ENCODE measurements at regions not wholly inside any gene's neighbourhood (a gene's known extent, or its start where the extent isn't known, plus 50 kb on each side); places are given as distances from the start of the nearest gene placed in this dataset.

GRCh38 chr6:105573138-105573537, 170.3 kb upstream of the PREP start:
- Histone ChIP-seq H3K27me3 (ENCODE audit: control insufficient read depth, insufficient read depth, low read length) (no peaks in the 10 kb centered on the region), H3K36me3 (ENCODE audit: control insufficient read depth, insufficient read depth, low read length) (no peaks in the 10 kb centered on the region), H3K4me3 (ENCODE audit: low read depth, low read length) (no peak overlapping the region)
- no peak for DNase-seq (ENCODE audit: low read depth)
- no peak for TF ChIP-seq CTCF (IDR thresholded peaks at IDR 0.05; ENCODE audit: insufficient read depth, low read length, poor library complexity, severe bottlenecking)

- H3K36me3 ChIP-seq (ENCODE audit: control insufficient read depth, insufficient read depth, low read length), result no peaks in the 10 kb centered on the region
- TF ChIP-seq CTCF (IDR thresholded peaks at IDR 0.05; ENCODE audit: insufficient read depth, low read length, poor library complexity, severe bottlenecking), result no peak
- no peak for DNase-seq (ENCODE audit: low read depth)
- H3K4me3 ChIP-seq (ENCODE audit: low read depth, low read length), result no peak overlapping the region
- H3K27me3 ChIP-seq (ENCODE audit: control insufficient read depth, insufficient read depth, low read length), result no peaks in the 10 kb centered on the region
These were observed 167.5 kb upstream of the PREP start for GRCh38 chr6:105570416-105570815.

- TF ChIP-seq CTCF (IDR thresholded peaks at IDR 0.05; ENCODE audit: insufficient read depth, low read length, poor library complexity, severe bottlenecking), result no peak
- Histone ChIP-seq H3K4me3 (ENCODE audit: low read depth, low read length) (no peak overlapping the region), H3K27me3 (ENCODE audit: control insufficient read depth, insufficient read depth, low read length) (no peaks in the 10 kb centered on the region), H3K36me3 (ENCODE audit: control insufficient read depth, insufficient read depth, low read length) (no peaks in the 10 kb centered on the region)
- DNase-seq (ENCODE audit: low read depth), result no peak
These were observed 166.8 kb upstream of the PREP start for GRCh38 chr6:105569706-105570105.

- Histone ChIP-seq H3K4me3 (ENCODE audit: low read depth, low read length) (no peak overlapping the region), H3K27me3 (ENCODE audit: control insufficient read depth, insufficient read depth, low read length) (no peaks in the 10 kb centered on the region), H3K36me3 (ENCODE audit: control insufficient read depth, insufficient read depth, low read length) (no peaks in the 10 kb centered on the region)
- no peak for DNase-seq (ENCODE audit: low read depth)
- TF ChIP-seq CTCF (IDR thresholded peaks at IDR 0.05; ENCODE audit: insufficient read depth, low read length, poor library complexity, severe bottlenecking), result no peak
These were observed 165.9 kb upstream of the PREP start for GRCh38 chr6:105568751-105569150.

GRCh38 chr6:105568142-105568541, 165.3 kb upstream of the PREP start:
- no peak overlapping the region for H3K4me3 ChIP-seq (ENCODE audit: low read depth, low read length)
- H3K36me3 ChIP-seq (ENCODE audit: control insufficient read depth, insufficient read depth, low read length), result no peaks in the 10 kb centered on the region
- no peak for DNase-seq (ENCODE audit: low read depth)
- TF ChIP-seq CTCF (IDR thresholded peaks at IDR 0.05; ENCODE audit: insufficient read depth, low read length, poor library complexity, severe bottlenecking), result no peak
- H3K27me3 ChIP-seq (ENCODE audit: control insufficient read depth, insufficient read depth, low read length), result no peaks in the 10 kb centered on the region

- no peaks in the 10 kb centered on the region for H3K27me3 ChIP-seq (ENCODE audit: control insufficient read depth, insufficient read depth, low read length)
- DNase-seq (ENCODE audit: low read depth), result no peak
- H3K4me3 ChIP-seq (ENCODE audit: low read depth, low read length), result no peak overlapping the region
- H3K36me3 ChIP-seq (ENCODE audit: control insufficient read depth, insufficient read depth, low read length), result no peaks in the 10 kb centered on the region
- no peak for TF ChIP-seq CTCF (IDR thresholded peaks at IDR 0.05; ENCODE audit: insufficient read depth, low read length, poor library complexity, severe bottlenecking)
These were observed 164.3 kb upstream of the PREP start for GRCh38 chr6:105567140-105567539.
